ENCODE measurements at regions not wholly inside any gene's neighbourhood (a gene's known extent, or its start where the extent isn't known, plus 50 kb on each side); places are given as distances from the start of the nearest gene placed in this dataset.
"Not testable (repeated sequence)": the region's sequence is repeated elsewhere in the genome, so short reads cannot be mapped to it uniquely, and the experiment has no call there.

GRCh38 chr1:213600879-213601278 lies 386.9 kb upstream of the PROX1 start:
- DNase-seq (ENCODE audit: low spot score) (no peak), ATAC-seq (no peak)
- ChIA-PET CTCF (no interaction called here), POLR2A (no interaction called here)
- Mint-ChIP-seq H3K27ac (no peak overlapping the region), H3K27me3 (ENCODE audit: low read depth) (no peaks in the 10 kb centered on the region), H3K4me1 (no peaks in the 10 kb centered on the region), H3K9me3 (no peaks in the 10 kb centered on the region), H3K4me3 (no peak overlapping the region), H3K36me3 (no peaks in the 10 kb centered on the region)
- TF ChIP-seq ARID4B (CRISPR knock-in tag; IDR thresholded peaks at IDR 0.05; ENCODE audit: borderline replicate concordance) = no peak
- TF ChIP-seq NR1H2 (CRISPR knock-in tag; IDR thresholded peaks at IDR 0.05) = no peak
- no peak for TF ChIP-seq ZNF425 (CRISPR knock-in tag; conservative IDR thresholded peaks at IDR 0.05)
- no peak for TF ChIP-seq ZNF138 (CRISPR knock-in tag; conservative IDR thresholded peaks at IDR 0.05)
- no peak for TF ChIP-seq PRRX2 (CRISPR knock-in tag; IDR thresholded peaks at IDR 0.05)
- no peak for TF ChIP-seq JUN (CRISPR knock-in tag; IDR thresholded peaks at IDR 0.05)
- TF ChIP-seq GRHL2 (CRISPR knock-in tag; IDR thresholded peaks at IDR 0.05; ENCODE audit: insufficient replicate concordance, severe bottlenecking) = no peak
- TF ChIP-seq E2F5 (CRISPR knock-in tag; IDR thresholded peaks at IDR 0.05) = no peak
- no peak for TF ChIP-seq CTCF (IDR thresholded peaks at IDR 0.05)
- TF ChIP-seq E2F4 (CRISPR knock-in tag; IDR thresholded peaks at IDR 0.05; ENCODE audit: borderline replicate concordance, low read depth) = no peak
- TF ChIP-seq ZNF671 (CRISPR knock-in tag; IDR thresholded peaks at IDR 0.05) = no peak
- TF ChIP-seq ZNF281 (CRISPR knock-in tag; IDR thresholded peaks at IDR 0.05) = no peak

- CTCF ChIA-PET, POLR2A ChIA-PET: not testable (repeated sequence)
Observed at GRCh38 chr1:213601705-213602104, 386.1 kb upstream of the PROX1 start.

More at GRCh38 chr1:213601705-213602104, 386.1 kb upstream of the PROX1 start:
- not testable (repeated sequence) for H3K4me3 Mint-ChIP-seq; ATAC-seq; H3K27me3 Mint-ChIP-seq (ENCODE audit: low read depth); H3K36me3 Mint-ChIP-seq; H3K27ac Mint-ChIP-seq; DNase-seq (ENCODE audit: low spot score); H3K9me3 Mint-ChIP-seq; H3K4me1 Mint-ChIP-seq
